GM12878 (cell line): ENCODE measurements at regions not wholly inside any gene's neighbourhood (a gene's known extent, or its start where the extent isn't known, plus 50 kb on each side); places are given as distances from the start of the nearest gene placed in this dataset.

Source experiments
- ATAC-seq: fragments of 200-7000 bp; cut with Tn5 transposase; 3 replicates; pipeline ENCODE4 v1.9.1; 2020; ENCODE audit warnings: mild to moderate bottlenecking, moderate library complexity
- BruUV-seq: library from RNA; stranded (reverse); fragments of 400-500 nt; replicated peaks from 2 replicates; lab custom pipeline; 2021; lab: Mats Ljungman, UMichigan
- CTCF ChIA-PET: fragments of 300-600 bp; sonication (Branson Sonifier 250); formaldehyde crosslinking; extraction: SDS; loops from one replicate; lab custom pipeline; 2021; ENCODE audit warnings: inconsistent platforms; lab: Yijun Ruan, JAX
- POLR2A ChIA-PET: fragments of 350-600 bp; formaldehyde crosslinking; extraction: SDS; loops from one replicate; lab custom pipeline; 2021; ENCODE audit warnings: inconsistent platforms; lab: Charles Lee
- RAD21 ChIA-PET: fragments of 300-600 bp; sonication (Branson Sonifier 250); formaldehyde crosslinking; loops from one replicate; lab custom pipeline; 2023; ENCODE audit warnings: antibody characterized with exemption; ENCODE audit not compliant: unreplicated experiment; lab: Charles Lee
- SMC1A ChIA-PET: fragments of 300-600 bp; sonication (Branson Sonifier 250); formaldehyde crosslinking; loops from one replicate; lab custom pipeline; 2023; ENCODE audit not compliant: unreplicated experiment, uncharacterized antibody; lab: Charles Lee
- DNase-seq: peaks from one replicate; pipeline ENCODE4 v3.0.0-alpha.2; 2011; ENCODE audit warnings: low read depth, low spot score
- FAIRE-seq: peaks from 3 replicates; lab custom pipeline; 2011; peaks lifted over from hg19 to GRCh38; lab: Jason Lieb, UNC
- H2AFZ ChIP-seq: 2 replicates; pipeline ENCODE4 v1.6.0; 2011; ENCODE audit warnings: low read depth, low read length, control low read depth; ENCODE audit not compliant: control insufficient read depth
- H3K27ac ChIP-seq: 2 replicates; pipeline ENCODE4 v1.5.1; 2011; ENCODE audit warnings: control low read depth; ENCODE audit not compliant: control insufficient read depth, insufficient read depth
- H3K27me3 ChIP-seq, 2 experiments: replicated peaks in 1 of 2; 2 replicates each; pipeline versions ENCODE4 v1.6.0 to v1.6.1; 2011; ENCODE audit warnings: low read length in 1 of 2; ENCODE audit not compliant: control insufficient read depth in 2 of 2, insufficient read depth in 2 of 2
- H3K36me3 ChIP-seq, 2 experiments: 2 replicates each; pipeline ENCODE4 v1.5.1; 2011; ENCODE audit warnings: low read length in 1 of 2; ENCODE audit not compliant: control insufficient read depth in 2 of 2, insufficient read depth in 2 of 2
- H3K4me1 ChIP-seq: 2 replicates; pipeline ENCODE4 v1.6.1; 2011; ENCODE audit warnings: mild to moderate bottlenecking, low read length, moderate library complexity, mixed read lengths; ENCODE audit not compliant: control insufficient read depth, insufficient read depth
- H3K4me2 ChIP-seq: 2 replicates; pipeline ENCODE4 v1.6.0; 2011; ENCODE audit warnings: control low read depth; ENCODE audit not compliant: control insufficient read depth, insufficient read depth
- H3K4me3 ChIP-seq: fragments of 200-600 bp; sonication (generic); 2 replicates; pipeline ENCODE4 v1.5.1; 2016
- H3K79me2 ChIP-seq: 2 replicates; pipeline ENCODE4 v1.6.0; 2011; ENCODE audit warnings: low read length; ENCODE audit not compliant: control insufficient read depth, insufficient read depth
- H3K9ac ChIP-seq: 2 replicates; pipeline ENCODE4 v1.8.0; 2011; ENCODE audit warnings: low read length, control low read depth, mixed read lengths; ENCODE audit not compliant: control insufficient read depth, insufficient read depth
- H3K9me3 ChIP-seq: replicated peaks from 3 replicates; pipeline ENCODE4 v1.5.1; 2011; ENCODE audit warnings: mild to moderate bottlenecking, low read length; ENCODE audit not compliant: control insufficient read depth, insufficient read depth
- H4K20me1 ChIP-seq: 2 replicates; pipeline ENCODE4 v1.6.0; 2011; ENCODE audit not compliant: control insufficient read depth, insufficient read depth
- BACH1 ChIP-seq: fragments of 450-650 bp; IDR thresholded peaks from 2 replicates; pipeline ENCODE4 v1.6.1; 2017; ENCODE audit warnings: mild to moderate bottlenecking, borderline replicate concordance
- CEBPB ChIP-seq, 2 experiments: fragments of 150-350 bp in 1 of 2; IDR thresholded peaks; 2 replicates each; pipeline ENCODE4 v1.6.1; 2012 to 2014; ENCODE audit warnings: low read depth in 2 of 2, low read length in 2 of 2, borderline replicate concordance in 1 of 2, inconsistent platforms in 1 of 2
- CHD4 ChIP-seq: fragments of 200-600 bp; sonication (generic); IDR thresholded peaks from 2 replicates; pipeline ENCODE4 v1.6.1; 2016; ENCODE audit warnings: mild to moderate bottlenecking
- GABPA ChIP-seq: IDR thresholded peaks from 2 replicates; pipeline ENCODE4 v1.6.1; 2014; ENCODE audit warnings: antibody characterized with exemption, low read depth, mild to moderate bottlenecking, inconsistent platforms
- MYB ChIP-seq: fragments of 150-350 bp; IDR thresholded peaks from 2 replicates; pipeline ENCODE4 v1.6.1; 2014; ENCODE audit warnings: mild to moderate bottlenecking, low read depth, low read length, borderline replicate concordance
- RAD21 ChIP-seq: IDR thresholded peaks from 2 replicates; pipeline ENCODE4 v1.6.1; 2011; ENCODE audit warnings: mild to moderate bottlenecking, low read depth, low read length, moderate library complexity; ENCODE audit not compliant: insufficient read depth
- RELA ChIP-seq: fragments of 450-650 bp; IDR thresholded peaks from 2 replicates; pipeline ENCODE4 v1.8.0; 2014; ENCODE audit warnings: borderline replicate concordance; ENCODE audit not compliant: partially characterized antibody
- RFX5 ChIP-seq: IDR thresholded peaks from 2 replicates; pipeline ENCODE4 v1.6.1; 2011; ENCODE audit warnings: low read depth, low read length, improper control_type of control experiment
- SMAD5 ChIP-seq: IDR thresholded peaks from 2 replicates; pipeline ENCODE4 v1.6.1; 2016; ENCODE audit warnings: antibody characterized with exemption, low read depth
- SP1 ChIP-seq: IDR thresholded peaks from one replicate; pipeline ENCODE4 v1.6.1; 2011; ENCODE audit warnings: low read depth, low read length
- STAT3 ChIP-seq: IDR thresholded peaks from 2 replicates; pipeline ENCODE4 v1.6.1; 2011; ENCODE audit warnings: low read depth, low read length, improper control_type of control experiment
- TBL1XR1 ChIP-seq: IDR thresholded peaks from 2 replicates; pipeline ENCODE4 v1.6.1; 2012; ENCODE audit warnings: low read depth, low read length, improper control_type of control experiment
- TCF12 ChIP-seq: IDR thresholded peaks from 2 replicates; pipeline ENCODE4 v1.6.1; 2011; ENCODE audit warnings: low read depth, mild to moderate bottlenecking, low read length
- TCF3 ChIP-seq: IDR thresholded peaks from 2 replicates; pipeline ENCODE4 v1.6.1; 2012; ENCODE audit warnings: low read depth, mild to moderate bottlenecking, low read length, borderline replicate concordance; ENCODE audit not compliant: insufficient read depth
- ZBED1 ChIP-seq: IDR thresholded peaks from 2 replicates; pipeline ENCODE4 v1.6.1; 2016; ENCODE audit warnings: borderline replicate concordance
- ZNF384 ChIP-seq: IDR thresholded peaks from 2 replicates; pipeline ENCODE4 v1.6.1; 2012; ENCODE audit warnings: low read depth, mild to moderate bottlenecking, low read length, improper control_type of control experiment, borderline replicate concordance
- WGBS: methylation state at CpG from one replicate; pipeline ENCODE4 v1.1.6; 2016; ENCODE audit warnings: low lambda C conversion rate; ENCODE audit not compliant: insufficient replicate concordance, insufficient coverage; ENCODE audit errors: missing lambda C conversion rate; 5-methylcytosine and 5-hydroxymethylcytosine counted together
- in situ Hi-C: fragments of 300-500 bp; cut with MboI; formaldehyde crosslinking; loops from 9 replicates; pipeline ENCODE4 v1.14.3; 2018; ENCODE audit warnings: mixed read lengths
- intact Hi-C: fragments of 100-400 bp; cut with micrococcal nuclease; formaldehyde crosslinking; loops from one replicate; pipeline ENCODE4 v1.14.2; 2022; ENCODE audit not compliant: unreplicated experiment
- TF ChIP-seq, protein P1 (sequence below): IDR thresholded peaks from 2 replicates; pipeline ENCODE4 v1.6.1; 2012; ENCODE audit warnings: low read depth, low read length, improper control_type of control experiment
- TF ChIP-seq, protein P2 (sequence below): IDR thresholded peaks from 2 replicates; pipeline ENCODE4 v1.6.1; 2011; ENCODE audit warnings: low read depth, low read length, improper control_type of control experiment, borderline replicate concordance

DNA sequence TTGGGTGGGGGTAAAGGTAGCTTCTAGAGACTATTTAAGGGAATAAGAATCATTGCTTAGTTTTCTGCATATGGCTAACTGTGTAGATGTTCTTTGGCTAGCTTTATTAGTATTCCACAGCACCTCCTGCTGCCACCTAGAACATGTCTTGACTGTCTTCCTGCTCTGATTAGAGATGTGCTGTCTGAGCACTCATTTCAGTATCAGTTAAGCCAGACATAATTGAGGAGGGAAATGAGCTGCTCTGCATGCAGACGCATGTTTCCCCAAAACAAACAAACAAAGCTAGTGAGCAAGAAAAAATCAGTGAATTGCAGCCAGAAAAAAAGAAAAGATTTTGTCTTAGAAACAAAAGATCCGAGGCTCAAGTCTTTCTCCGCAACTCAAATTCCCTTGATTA is 402.2 kb downstream of the AASDHPPT start:
- in situ Hi-C loops (no loop called here), intact Hi-C loops (no loop called here)
- POLR2A ChIA-PET: no interaction called here
- H3K4me1 ChIP-seq: no peaks in the 10 kb centered on the region
- H3K4me3 ChIP-seq: no peak overlapping the region
- no peak overlapping the region for H3K9ac ChIP-seq
- H3K27ac ChIP-seq: no peak overlapping the region
- no peak overlapping the region for H3K4me2 ChIP-seq
- ATAC-seq (no peak), FAIRE-seq (no peak), DNase-seq (no peak)
- CTCF ChIA-PET: no interaction called here
- H3K27me3 ChIP-seq: no peaks in the 10 kb centered on the region
- H3K79me2 ChIP-seq: no peaks in the 10 kb centered on the region
- TF ChIP-seq SP1: no peak
- no peak for TF ChIP-seq SMAD5
- TF ChIP-seq RAD21: no peak
- TF ChIP-seq GABPA: no peak
- no peak for TF ChIP-seq CEBPB (IDR thresholded peaks at IDR 0.05; ENCODE audit: borderline replicate concordance in 1 of 2, low read depth in 2 of 2, low read length in 2 of 2)
- TF ChIP-seq MYB: no peak
- TF ChIP-seq RFX5: no peak
- TF ChIP-seq CHD4: no peak
- TF ChIP-seq TBL1XR1: no peak
- no peak for TF ChIP-seq TCF12
- TF ChIP-seq ZBED1: no peak
- TF ChIP-seq STAT3: no peak
- TF ChIP-seq, protein P1, sequence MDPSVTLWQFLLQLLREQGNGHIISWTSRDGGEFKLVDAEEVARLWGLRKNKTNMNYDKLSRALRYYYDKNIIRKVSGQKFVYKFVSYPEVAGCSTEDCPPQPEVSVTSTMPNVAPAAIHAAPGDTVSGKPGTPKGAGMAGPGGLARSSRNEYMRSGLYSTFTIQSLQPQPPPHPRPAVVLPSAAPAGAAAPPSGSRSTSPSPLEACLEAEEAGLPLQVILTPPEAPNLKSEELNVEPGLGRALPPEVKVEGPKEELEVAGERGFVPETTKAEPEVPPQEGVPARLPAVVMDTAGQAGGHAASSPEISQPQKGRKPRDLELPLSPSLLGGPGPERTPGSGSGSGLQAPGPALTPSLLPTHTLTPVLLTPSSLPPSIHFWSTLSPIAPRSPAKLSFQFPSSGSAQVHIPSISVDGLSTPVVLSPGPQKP: no peak
- no peak for TF ChIP-seq BACH1
- no peak for TF ChIP-seq ZNF384
- TF ChIP-seq TCF3: no peak
- TF ChIP-seq, protein P2, sequence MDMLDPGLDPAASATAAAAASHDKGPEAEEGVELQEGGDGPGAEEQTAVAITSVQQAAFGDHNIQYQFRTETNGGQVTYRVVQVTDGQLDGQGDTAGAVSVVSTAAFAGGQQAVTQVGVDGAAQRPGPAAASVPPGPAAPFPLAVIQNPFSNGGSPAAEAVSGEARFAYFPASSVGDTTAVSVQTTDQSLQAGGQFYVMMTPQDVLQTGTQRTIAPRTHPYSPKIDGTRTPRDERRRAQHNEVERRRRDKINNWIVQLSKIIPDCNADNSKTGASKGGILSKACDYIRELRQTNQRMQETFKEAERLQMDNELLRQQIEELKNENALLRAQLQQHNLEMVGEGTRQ: no peak
- TF ChIP-seq RELA: no peak
- H3K36me3 ChIP-seq: no peaks in the 10 kb centered on the region
- H2AFZ ChIP-seq: no peak overlapping the region
- H4K20me1 ChIP-seq: no peaks in the 10 kb centered on the region
- H3K9me3 ChIP-seq: no peaks in the 10 kb centered on the region
- WGBS: 30% methylated on average over 3 of the region's 3 CpGs
- SMC1A ChIA-PET: interaction anchor here (0.7 to 1.2 kb wide), 2 partner anchors 10 to 259 kb away, joined by 3 read pairs; no protein-coding TSS in a partner anchor
- RAD21 ChIA-PET: no interaction called here
- no TSS peak for BruUV-seq
